ENCODE measurements at regions not wholly inside any gene's neighbourhood (a gene's known extent, or its start where the extent isn't known, plus 50 kb on each side); places are given as distances from the start of the nearest gene placed in this dataset.

DNA sequence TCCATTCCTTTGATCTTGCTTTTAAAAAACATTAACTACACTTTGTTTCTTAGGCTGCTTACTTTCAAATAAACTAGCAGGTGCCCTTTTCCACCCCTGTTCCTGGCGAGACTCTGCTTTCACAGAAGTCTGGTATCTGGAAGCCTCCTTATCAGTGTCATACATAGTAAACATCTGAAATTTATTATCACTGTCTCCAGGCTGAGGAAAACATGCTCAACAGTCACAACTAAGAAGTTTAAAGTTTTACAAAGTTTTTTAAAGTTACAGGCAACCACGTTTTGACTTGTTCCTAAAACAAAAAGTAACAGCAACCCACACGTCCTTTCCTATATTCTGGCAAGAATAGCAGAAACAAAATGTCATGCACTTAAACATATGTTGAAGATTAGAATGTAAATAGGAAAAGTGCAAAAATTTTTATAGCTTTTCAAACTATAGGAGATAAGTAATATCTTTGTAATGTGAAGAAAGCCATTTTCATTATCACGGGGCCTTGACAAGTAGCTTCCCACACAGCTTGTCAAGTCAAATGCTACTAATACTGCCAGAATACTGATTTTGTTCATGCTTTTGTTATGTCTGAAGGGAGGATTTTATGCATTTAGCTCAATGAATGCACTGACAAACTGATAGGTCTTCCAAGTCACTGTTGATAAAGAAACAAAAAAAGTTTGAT lies 275.2 kb upstream of the KCNMB2 start:
- DNase-seq = no peak

GRCh38 chr3:178263236-178263916 lies 272.9 kb upstream of the KCNMB2 start:
- DNase-seq = peak; percentile 37

GRCh38 chr3:178267158-178267844 lies 268.9 kb upstream of the KCNMB2 start:
- DNase-seq = no peak

- DNase-seq = no peak
Measured at GRCh38 chr3:178270838-178271237, 265.4 kb upstream of the KCNMB2 start.

GRCh38 chr3:178271740-178272387 lies 264.4 kb upstream of the KCNMB2 start:
- no peak for DNase-seq

- DNase-seq = no peak
Measured at GRCh38 chr3:178272841-178273240, 263.4 kb upstream of the KCNMB2 start.

GRCh38 chr3:178274711-178275110 lies 261.5 kb upstream of the KCNMB2 start:
- DNase-seq = no peak

DNA sequence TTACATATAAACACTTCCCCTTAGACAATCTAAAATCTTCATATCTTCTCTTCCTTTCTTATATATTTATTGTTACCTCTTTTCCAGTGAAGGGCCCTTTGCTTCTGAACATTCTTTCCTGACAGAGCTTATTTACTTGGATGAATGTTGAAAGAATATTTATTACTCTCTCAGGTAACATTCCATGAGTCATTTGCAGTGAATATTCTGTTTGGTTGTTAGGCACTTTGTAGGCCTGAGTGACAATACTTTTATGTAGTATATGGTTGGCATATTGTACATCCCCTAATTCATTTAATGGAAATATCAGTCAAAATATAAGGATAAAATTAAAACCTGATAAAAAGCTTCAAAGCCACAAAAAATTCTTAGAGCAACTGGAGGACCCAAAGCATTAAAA lies 260.9 kb upstream of the KCNMB2 start:
- DNase-seq = no peak

DNA sequence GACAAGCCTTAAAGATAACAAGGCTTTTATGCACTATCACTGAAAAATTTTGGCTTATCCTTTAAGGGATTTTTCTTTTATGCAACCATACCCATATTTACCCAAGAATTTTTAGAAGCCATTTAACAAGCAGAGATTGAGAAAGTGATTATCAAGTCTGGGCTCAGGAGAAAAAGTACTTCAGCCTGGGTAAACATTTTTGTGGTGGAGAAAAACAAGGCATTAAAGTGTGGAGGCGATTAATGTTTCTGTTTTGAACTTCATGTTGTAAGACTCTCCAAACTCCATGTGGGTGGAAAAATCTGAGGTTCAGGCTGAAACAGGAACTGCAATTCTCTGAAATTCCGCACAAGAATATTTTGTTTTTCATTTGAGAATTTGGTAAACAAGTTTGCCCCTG lies 260.4 kb upstream of the KCNMB2 start:
- DNase-seq = no peak

DNA sequence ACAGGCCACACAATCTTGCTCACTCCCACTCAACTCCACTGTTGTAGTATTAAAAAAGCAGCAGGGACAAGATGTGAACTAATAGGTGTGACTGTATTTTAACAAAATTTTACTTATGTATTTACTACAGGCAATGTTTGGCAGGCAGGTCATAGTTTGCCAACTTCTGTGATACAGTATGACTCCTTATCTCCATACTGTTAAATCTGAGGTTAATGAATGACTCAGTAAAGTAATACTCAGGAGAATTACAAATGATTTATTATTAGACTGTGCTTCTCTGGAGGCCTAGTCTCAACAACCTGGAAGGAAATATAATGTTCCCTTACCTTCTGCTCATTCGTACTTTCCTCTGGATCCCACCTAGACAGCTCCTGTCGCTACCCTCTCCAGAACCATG lies 258.6 kb upstream of the KCNMB2 start:
- no peak for DNase-seq

- no peak for DNase-seq
Measured at GRCh38 chr3:178283561-178283960, 252.7 kb upstream of the KCNMB2 start.

GRCh38 chr3:178284181-178284580 lies 252.1 kb upstream of the KCNMB2 start:
- no peak for DNase-seq

DNA sequence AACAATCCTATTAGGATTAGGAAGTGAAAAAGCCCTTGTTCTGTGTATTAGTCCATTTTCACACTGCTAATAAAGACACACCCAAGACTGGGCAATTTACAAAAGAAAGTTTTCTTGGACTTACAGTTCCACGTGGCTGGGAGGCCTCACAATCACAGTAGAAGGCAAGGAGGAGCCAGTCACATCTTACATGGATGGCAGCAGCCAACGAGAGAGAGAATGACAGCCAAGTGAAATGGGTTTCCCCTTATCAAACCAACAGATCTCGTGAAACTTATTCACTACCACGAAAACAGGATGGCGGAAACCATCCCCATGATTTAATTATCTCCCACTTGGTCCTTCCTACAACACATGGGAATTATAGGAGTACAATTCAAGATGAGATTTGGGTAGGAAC lies 248.2 kb upstream of the KCNMB2 start:
- no peak for DNase-seq

DNA sequence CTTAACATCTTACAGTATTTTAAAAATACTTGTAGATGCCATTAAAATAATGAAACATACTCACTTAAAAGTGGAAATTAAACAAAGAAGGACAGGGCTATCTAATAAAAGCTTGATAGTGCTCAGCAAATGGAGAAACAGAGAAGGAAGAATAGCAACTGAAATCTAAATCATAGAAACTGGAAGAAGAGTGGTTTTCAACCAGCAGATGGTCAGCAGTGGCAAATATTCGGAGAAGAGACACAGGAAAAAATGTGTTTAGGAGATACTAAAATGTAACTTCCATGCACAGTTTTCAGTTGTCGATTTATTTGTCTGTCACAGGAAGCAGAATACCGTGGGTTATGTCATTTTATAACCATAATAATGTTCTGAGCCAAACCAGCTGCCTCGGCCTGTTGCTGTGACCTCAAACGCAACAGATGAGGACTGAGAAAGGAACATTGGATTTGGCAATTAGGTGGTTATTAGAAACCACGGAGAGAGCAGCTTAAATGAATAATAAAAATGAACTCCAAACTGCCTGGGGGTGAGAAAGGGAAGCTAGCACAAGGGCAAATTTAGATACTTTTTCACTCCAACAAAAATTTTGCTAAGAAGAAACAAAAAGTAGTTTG lies 246.6 kb upstream of the KCNMB2 start:
- DNase-seq = peak; percentile 5

DNA sequence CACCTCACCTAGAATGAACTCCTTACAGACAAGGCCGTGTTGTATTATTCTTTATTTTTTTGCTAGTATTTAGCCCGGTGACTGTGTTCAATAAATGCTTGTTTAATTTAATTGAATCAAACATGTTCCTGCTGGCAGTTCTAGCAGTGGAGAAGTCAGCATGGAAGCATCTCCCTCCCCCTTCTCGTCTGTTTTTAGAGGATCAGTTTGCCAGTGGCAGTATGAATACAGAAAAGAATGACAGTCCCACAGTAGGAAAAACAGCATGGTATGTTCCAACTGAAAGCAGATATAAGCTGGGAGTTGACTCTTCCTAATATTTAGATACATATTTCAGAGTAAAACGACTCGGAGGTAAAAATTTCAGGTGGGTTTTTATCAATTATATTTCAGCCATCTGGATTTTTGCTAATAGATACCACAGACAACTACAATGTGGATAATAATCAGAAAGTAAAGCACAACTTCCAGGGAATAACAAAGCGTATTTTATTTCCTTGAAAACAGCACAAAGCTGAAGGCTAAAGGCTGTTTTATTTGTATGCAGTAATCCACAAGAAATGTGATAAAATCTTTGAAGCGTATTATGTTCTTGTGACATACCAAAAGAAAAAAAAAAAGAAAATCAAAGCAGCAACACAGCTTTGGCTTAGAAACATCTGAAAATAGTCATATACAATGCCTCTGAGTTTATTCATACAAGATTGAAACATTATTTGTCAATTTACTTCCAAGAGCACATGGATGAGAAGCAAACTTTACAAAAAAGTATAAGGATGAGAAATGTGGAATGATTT lies 244.5 kb upstream of the KCNMB2 start:
- DNase-seq = no peak

DNA sequence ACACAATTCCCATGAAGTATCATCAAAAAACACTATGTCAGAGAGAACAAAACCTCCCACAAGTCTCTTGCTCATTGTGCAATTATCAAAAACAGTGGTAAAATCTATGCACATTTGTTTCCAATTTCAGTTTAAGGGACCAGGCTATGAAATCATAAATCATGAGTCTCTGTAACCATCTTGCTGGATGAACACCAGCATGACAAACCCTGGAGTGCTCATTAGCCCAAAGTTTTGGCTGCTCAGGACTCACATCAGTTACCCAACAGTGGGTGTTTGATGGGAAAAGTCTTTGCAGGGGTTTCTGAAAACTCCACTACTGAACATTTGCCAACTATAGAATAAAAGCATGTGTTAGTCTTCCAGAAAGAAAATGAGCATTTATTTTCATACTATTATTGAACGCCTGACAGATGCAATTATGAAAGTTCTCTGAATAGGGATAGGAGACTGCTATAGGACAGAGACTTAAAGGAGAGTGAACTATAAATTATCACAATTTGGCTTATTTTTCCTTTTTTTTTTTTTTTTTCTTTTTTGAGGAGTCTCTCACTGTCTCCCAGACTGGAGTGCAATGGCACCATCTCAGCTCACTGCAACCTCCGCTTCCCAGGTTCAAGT lies 240.8 kb upstream of the KCNMB2 start:
- DNase-seq = no peak

DNA sequence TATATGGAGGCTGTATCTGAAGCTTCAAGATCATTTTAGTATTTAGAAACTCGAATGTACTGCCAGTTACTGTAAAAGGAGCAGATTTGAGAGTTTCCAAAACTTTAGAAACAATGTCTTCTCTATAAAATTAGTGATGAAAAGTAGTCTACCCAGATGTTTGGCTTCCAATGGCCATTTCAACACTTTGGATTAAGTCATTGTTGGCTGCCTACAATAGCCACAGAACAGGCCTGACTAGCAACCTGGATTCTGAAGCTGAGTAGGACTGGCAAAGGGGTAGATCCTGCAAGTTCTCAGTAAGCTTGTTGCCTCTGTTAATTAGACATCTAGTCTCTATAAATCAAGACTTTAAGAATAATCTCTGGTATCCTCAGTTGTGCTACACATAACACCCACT lies 239.0 kb upstream of the KCNMB2 start:
- no peak for DNase-seq

DNA sequence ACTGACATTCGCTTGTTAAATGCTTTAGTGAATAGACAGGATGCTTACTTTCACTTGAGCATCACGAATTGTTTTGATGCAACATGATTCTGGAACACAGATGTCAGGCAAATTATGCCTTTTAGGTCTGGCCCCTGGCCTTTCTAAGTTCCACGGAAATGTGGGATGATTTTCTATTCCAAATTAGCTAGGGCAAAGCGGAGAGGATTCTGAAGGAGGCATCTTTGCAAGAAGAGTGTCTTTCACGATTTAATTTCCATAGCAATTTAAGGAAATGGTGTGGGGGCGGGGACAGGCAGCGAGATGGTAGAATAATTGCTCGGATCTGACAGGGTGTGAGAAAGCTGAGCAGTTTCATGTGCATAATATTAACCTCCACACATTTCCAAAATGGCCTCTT lies 238.5 kb upstream of the KCNMB2 start:
- DNase-seq = no peak

- no peak for DNase-seq
Measured at GRCh38 chr3:178300441-178300959, 235.7 kb upstream of the KCNMB2 start.

DNA sequence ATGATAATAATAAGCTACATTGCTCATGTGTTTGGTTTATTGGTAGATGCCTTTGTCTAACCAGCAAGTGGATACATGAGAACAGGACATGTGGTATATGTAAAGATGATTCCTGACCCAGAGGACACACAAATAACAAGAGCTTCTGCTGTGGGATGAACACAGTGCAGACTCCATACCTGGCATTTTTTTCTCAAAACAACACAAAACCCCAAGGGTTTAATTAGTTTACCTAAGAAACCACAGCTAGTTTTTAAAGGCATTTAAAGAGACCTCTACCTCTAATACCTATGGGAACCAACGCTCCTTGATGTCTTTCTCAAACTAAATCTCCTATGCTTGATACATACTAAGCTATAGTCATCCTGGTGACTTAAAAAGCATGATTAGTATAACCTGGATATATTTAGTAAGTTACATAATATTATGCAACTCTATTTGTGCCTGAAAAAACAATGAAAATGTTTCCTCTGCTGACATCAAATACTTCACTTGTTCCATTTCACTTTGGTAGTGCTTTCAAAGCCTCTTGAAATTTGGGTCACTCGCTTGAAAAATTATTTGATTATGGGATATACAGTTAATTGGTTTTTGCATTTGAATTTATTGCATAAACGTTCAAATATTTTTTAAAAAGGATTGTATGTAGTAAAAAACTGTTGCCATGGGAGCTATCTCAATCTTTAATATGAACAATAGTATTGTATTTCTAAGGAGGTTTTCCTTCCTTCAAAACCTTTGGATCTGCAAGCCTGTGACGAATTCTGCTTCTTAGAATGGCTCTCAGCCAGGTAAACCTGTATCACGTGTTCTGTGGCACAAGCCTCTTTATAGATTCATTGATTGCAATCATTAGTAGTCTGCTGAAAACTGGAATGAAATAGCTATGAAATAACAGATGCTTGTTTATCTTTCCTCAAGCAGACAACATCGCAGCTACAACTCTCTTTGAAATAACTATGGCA lies 233.0 kb upstream of the KCNMB2 start:
- no peak for DNase-seq

Measured in NCI-H82 (cell line).